HEK293 (cell line): ENCODE measurements at regions not wholly inside any gene's neighbourhood (a gene's known extent, or its start where the extent isn't known, plus 50 kb on each side); places are given as distances from the start of the nearest gene placed in this dataset.

ENCODE experiments used
- CTCF ChIA-PET: fragments of 350-600 bp; formaldehyde crosslinking; extraction: SDS; loops from one replicate; lab custom pipeline; 2021; ENCODE audit warnings: antibody characterized with exemption; lab: Yijun Ruan, JAX
- POLR2A ChIA-PET: fragments of 300-600 bp; formaldehyde crosslinking; extraction: SDS; loops from one replicate; lab custom pipeline; 2020; ENCODE audit warnings: antibody characterized with exemption, inconsistent platforms; lab: Yijun Ruan, JAX
- H3K27ac ChIP-seq: fragments of 200-500 bp; sonication (Bioruptor generic); 2 replicates; pipeline ENCODE4 v1.5.1; 2014; ENCODE audit warnings: low read depth, low read length, control low read depth, inconsistent platforms; ENCODE audit errors: extremely low read depth
- H3K36me3 ChIP-seq, 2 experiments: fragments of 200-500 bp in 1 of 2; sonication (Bioruptor generic) in 1 of 2; 1 replicate in 1 of 2; 2 replicates in 1 of 2; pipeline ENCODE4 v1.5.1; 2014 to 2017; ENCODE audit warnings: inconsistent platforms in 2 of 2, low read length in 2 of 2; ENCODE audit not compliant: control insufficient read depth in 2 of 2, insufficient read depth in 1 of 2
- H3K4me1 ChIP-seq: fragments of 200-500 bp; sonication (Bioruptor generic); 2 replicates; pipeline ENCODE4 v1.5.1; 2014; ENCODE audit warnings: mild to moderate bottlenecking, low read length, inconsistent platforms; ENCODE audit not compliant: control insufficient read depth, insufficient read depth
- H3K4me3 ChIP-seq: 2 replicates; pipeline ENCODE4 v1.5.1; 2011; ENCODE audit warnings: low read depth, mild to moderate bottlenecking, control low read depth, low read length, moderate library complexity
- H3K9me3 ChIP-seq: fragments of 200-500 bp; sonication (Bioruptor generic); 2 replicates; pipeline ENCODE4 v1.5.1; 2014; ENCODE audit warnings: low read depth, low read length, inconsistent platforms; ENCODE audit not compliant: control insufficient read depth, insufficient read depth
- BCL11B ChIP-seq: fragments of 450-650 bp; formaldehyde crosslinking; IDR thresholded peaks from 2 replicates; pipeline ENCODE4 v1.5.1; 2016; ENCODE audit warnings: low read depth, missing biosample characterization, missing genetic modification characterization
- GLI2 ChIP-seq: fragments of 450-650 bp; formaldehyde crosslinking; IDR thresholded peaks from 2 replicates; pipeline ENCODE4; 2017; ENCODE audit warnings: missing biosample characterization, missing genetic modification characterization, low read depth, borderline replicate concordance
- GLIS1 ChIP-seq: fragments of 450-650 bp; formaldehyde crosslinking; IDR thresholded peaks from 2 replicates; pipeline ENCODE4 v1.5.1; 2016; ENCODE audit warnings: missing biosample characterization, missing genetic modification characterization
- MEIS1 ChIP-seq: sonication (generic); formaldehyde crosslinking; IDR thresholded peaks from 2 replicates; pipeline ENCODE4 v1.8.1; 2022; ENCODE audit warnings: missing genetic modification reagents, mild to moderate bottlenecking, borderline replicate concordance
- ZBTB44 ChIP-seq: fragments of 450-650 bp; IDR thresholded peaks from 2 replicates; pipeline ENCODE4 v1.5.1; 2018; ENCODE audit warnings: missing biosample characterization, mild to moderate bottlenecking, missing genetic modification characterization
- ZFHX2 ChIP-seq: fragments of 450-650 bp; formaldehyde crosslinking; conservative IDR thresholded peaks from 2 replicates; pipeline ENCODE4 v1.5.1; 2016; ENCODE audit warnings: missing biosample characterization, missing genetic modification characterization
- ZFP69B ChIP-seq: fragments of 450-650 bp; formaldehyde crosslinking; IDR thresholded peaks from 2 replicates; pipeline ENCODE4 v1.5.1; 2016; ENCODE audit warnings: missing biosample characterization, missing genetic modification characterization
- ZNF10 ChIP-seq: fragments of 450-650 bp; formaldehyde crosslinking; IDR thresholded peaks from 2 replicates; pipeline ENCODE4 v1.5.1; 2017; ENCODE audit warnings: missing biosample characterization, missing genetic modification characterization
- ZNF211 ChIP-seq: fragments of 450-650 bp; formaldehyde crosslinking; IDR thresholded peaks from 2 replicates; pipeline ENCODE4 v1.5.1; 2016; ENCODE audit warnings: low read depth, missing biosample characterization, missing genetic modification characterization
- ZNF292 ChIP-seq: fragments of 450-650 bp; formaldehyde crosslinking; IDR thresholded peaks from 2 replicates; pipeline ENCODE4 v1.5.1; 2016; ENCODE audit warnings: low read depth, missing biosample characterization, missing genetic modification characterization, borderline replicate concordance
- ZNF37A ChIP-seq: fragments of 450-650 bp; IDR thresholded peaks from 2 replicates; pipeline ENCODE4 v1.5.1; 2018; ENCODE audit warnings: missing biosample characterization, missing genetic modification characterization
- ZNF404 ChIP-seq: fragments of 450-650 bp; formaldehyde crosslinking; IDR thresholded peaks from 2 replicates; pipeline ENCODE4 v1.5.1; 2017; ENCODE audit warnings: missing biosample characterization, missing genetic modification characterization
- ZNF514 ChIP-seq: fragments of 450-650 bp; formaldehyde crosslinking; IDR thresholded peaks from 2 replicates; pipeline ENCODE4 v1.5.1; 2016; ENCODE audit warnings: missing biosample characterization, missing genetic modification characterization
- ZNF544 ChIP-seq: fragments of 450-650 bp; formaldehyde crosslinking; IDR thresholded peaks from 2 replicates; pipeline ENCODE4 v1.5.0; 2017; ENCODE audit warnings: missing biosample characterization, missing genetic modification characterization
- ZNF549 ChIP-seq: fragments of 450-650 bp; IDR thresholded peaks from 2 replicates; pipeline ENCODE4 v1.5.1; 2018; ENCODE audit warnings: missing biosample characterization, missing genetic modification characterization, mild to moderate bottlenecking, inconsistent platforms, moderate library complexity
- ZNF624 ChIP-seq: fragments of 450-650 bp; formaldehyde crosslinking; IDR thresholded peaks from 2 replicates; pipeline ENCODE4 v1.5.1; 2017; ENCODE audit warnings: missing biosample characterization, missing genetic modification characterization
- ZNF664 ChIP-seq: fragments of 450-650 bp; formaldehyde crosslinking; IDR thresholded peaks from 2 replicates; pipeline ENCODE4 v1.5.1; 2016; ENCODE audit warnings: missing biosample characterization, missing genetic modification characterization
- ZNF692 ChIP-seq: fragments of 450-650 bp; formaldehyde crosslinking; IDR thresholded peaks from 2 replicates; pipeline ENCODE4 v1.5.1; 2016; ENCODE audit warnings: missing biosample characterization, missing genetic modification characterization
- ZNF76 ChIP-seq: fragments of 450-650 bp; formaldehyde crosslinking; IDR thresholded peaks from 2 replicates; pipeline ENCODE4; 2016; ENCODE audit warnings: low read depth, missing biosample characterization, missing genetic modification characterization, borderline replicate concordance
- ZNF791 ChIP-seq: fragments of 450-650 bp; formaldehyde crosslinking; IDR thresholded peaks from 2 replicates; pipeline ENCODE4 v1.5.1; 2016; ENCODE audit warnings: missing biosample characterization, missing genetic modification characterization
- ZSCAN16 ChIP-seq: fragments of 450-650 bp; formaldehyde crosslinking; IDR thresholded peaks from 2 replicates; pipeline ENCODE4 v1.5.1; 2016; ENCODE audit warnings: missing biosample characterization, missing genetic modification characterization
- TF ChIP-seq, protein P1 (sequence below): fragments of 450-650 bp; formaldehyde crosslinking; IDR thresholded peaks from 2 replicates; pipeline ENCODE4 v1.5.1; 2016; ENCODE audit warnings: missing biosample characterization, missing genetic modification characterization
- TF ChIP-seq, protein P2 (sequence below): fragments of 450-650 bp; formaldehyde crosslinking; IDR thresholded peaks from 2 replicates; pipeline ENCODE4 v1.5.1; 2016; ENCODE audit warnings: missing biosample characterization, missing genetic modification characterization
- TF ChIP-seq, protein P3 (sequence below): fragments of 450-650 bp; formaldehyde crosslinking; IDR thresholded peaks from 2 replicates; pipeline ENCODE4 v1.5.1; 2016; ENCODE audit warnings: missing biosample characterization, missing genetic modification characterization, low read depth

DNA sequence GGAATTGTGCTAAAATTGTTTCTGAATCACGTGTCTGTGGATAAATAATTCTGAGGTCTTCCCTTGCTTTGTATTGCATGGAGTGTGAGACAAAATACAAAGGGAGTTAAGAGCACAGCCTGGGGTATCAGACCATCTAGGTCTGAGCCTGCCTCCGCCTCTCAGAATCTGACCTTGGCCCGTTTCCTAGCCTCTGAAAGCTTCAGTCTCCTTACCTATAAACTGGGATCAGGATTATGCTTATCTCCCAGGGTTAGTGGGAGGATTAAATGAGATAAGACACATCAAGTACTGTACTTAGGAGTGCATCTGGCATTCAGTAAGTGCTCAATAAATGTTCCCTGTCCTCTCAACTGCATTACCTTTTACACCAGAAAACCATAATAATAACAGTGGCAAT is 140.6 kb upstream of the TENM3 start:
- Histone ChIP-seq H3K36me3 (no peaks in the 10 kb centered on the region), H3K27ac (no peak overlapping the region), H3K4me3 (no peak overlapping the region), H3K9me3 (no peaks in the 10 kb centered on the region), H3K4me1 (no peaks in the 10 kb centered on the region)
- ChIA-PET POLR2A (no interaction called here), CTCF (interaction anchor here (0.7 kb wide), 1 partner anchor 211 kb away, joined by 3 read pairs; no protein-coding TSS in a partner anchor)
- TF ChIP-seq ZNF211 (tag by site-specific recombination) = no peak
- TF ChIP-seq ZNF664 (tag by site-specific recombination) = no peak
- TF ChIP-seq ZNF544 = no peak
- TF ChIP-seq MEIS1 (CRISPR knock-in tag) = no peak
- TF ChIP-seq ZNF404 (tag by site-specific recombination) = no peak
- no peak for TF ChIP-seq GLI2 (tag by site-specific recombination)
- TF ChIP-seq ZNF791 (tag by site-specific recombination) = no peak
- TF ChIP-seq, protein P1, sequence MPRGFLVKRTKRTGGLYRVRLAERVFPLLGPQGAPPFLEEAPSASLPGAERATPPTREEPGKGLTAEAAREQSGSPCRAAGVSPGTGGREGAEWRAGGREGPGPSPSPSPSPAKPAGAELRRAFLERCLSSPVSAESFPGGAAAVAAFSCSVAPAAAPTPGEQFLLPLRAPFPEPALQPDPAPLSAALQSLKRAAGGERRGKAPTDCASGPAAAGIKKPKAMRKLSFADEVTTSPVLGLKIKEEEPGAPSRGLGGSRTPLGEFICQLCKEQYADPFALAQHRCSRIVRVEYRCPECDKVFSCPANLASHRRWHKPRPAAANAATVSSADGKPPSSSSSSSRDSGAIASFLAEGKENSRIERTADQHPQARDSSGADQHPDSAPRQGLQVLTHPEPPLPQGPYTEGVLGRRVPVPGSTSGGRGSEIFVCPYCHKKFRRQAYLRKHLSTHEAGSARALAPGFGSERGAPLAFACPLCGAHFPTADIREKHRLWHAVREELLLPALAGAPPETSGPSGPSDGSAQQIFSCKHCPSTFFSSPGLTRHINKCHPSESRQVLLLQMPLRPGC (tag by site-specific recombination) = no peak
- no peak for TF ChIP-seq ZNF292

GRCh38 chr4:182103614-182104319 is 139.4 kb upstream of the TENM3 start:
- Histone ChIP-seq H3K36me3 (no peaks in the 10 kb centered on the region), H3K4me3 (no peak overlapping the region), H3K4me1 (no peaks in the 10 kb centered on the region), H3K9me3 (no peaks in the 10 kb centered on the region), H3K27ac (no peak overlapping the region)
- TF ChIP-seq, protein P2, sequence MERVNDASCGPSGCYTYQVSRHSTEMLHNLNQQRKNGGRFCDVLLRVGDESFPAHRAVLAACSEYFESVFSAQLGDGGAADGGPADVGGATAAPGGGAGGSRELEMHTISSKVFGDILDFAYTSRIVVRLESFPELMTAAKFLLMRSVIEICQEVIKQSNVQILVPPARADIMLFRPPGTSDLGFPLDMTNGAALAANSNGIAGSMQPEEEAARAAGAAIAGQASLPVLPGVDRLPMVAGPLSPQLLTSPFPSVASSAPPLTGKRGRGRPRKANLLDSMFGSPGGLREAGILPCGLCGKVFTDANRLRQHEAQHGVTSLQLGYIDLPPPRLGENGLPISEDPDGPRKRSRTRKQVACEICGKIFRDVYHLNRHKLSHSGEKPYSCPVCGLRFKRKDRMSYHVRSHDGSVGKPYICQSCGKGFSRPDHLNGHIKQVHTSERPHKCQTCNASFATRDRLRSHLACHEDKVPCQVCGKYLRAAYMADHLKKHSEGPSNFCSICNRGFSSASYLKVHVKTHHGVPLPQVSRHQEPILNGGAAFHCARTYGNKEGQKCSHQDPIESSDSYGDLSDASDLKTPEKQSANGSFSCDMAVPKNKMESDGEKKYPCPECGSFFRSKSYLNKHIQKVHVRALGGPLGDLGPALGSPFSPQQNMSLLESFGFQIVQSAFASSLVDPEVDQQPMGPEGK (tag by site-specific recombination) = no peak
- TF ChIP-seq ZNF514 = no peak
- TF ChIP-seq ZNF624 (tag by site-specific recombination) = no peak
- no peak for TF ChIP-seq BCL11B (tag by site-specific recombination)
- no peak for TF ChIP-seq ZNF37A (tag by site-specific recombination)
- no peak for TF ChIP-seq ZNF549 (tag by site-specific recombination)
- no peak for TF ChIP-seq ZSCAN16 (tag by site-specific recombination)
- TF ChIP-seq ZNF76 (tag by site-specific recombination) = no peak
- POLR2A ChIA-PET = no interaction called here
- CTCF ChIA-PET = no interaction called here

- H3K4me1 ChIP-seq = no peaks in the 10 kb centered on the region
- ChIA-PET POLR2A (no interaction called here), CTCF (no interaction called here)
- no peak overlapping the region for H3K27ac ChIP-seq
- H3K9me3 ChIP-seq = no peaks in the 10 kb centered on the region
- no peak overlapping the region for H3K4me3 ChIP-seq
- no peaks in the 10 kb centered on the region for H3K36me3 ChIP-seq
- TF ChIP-seq, protein P3, sequence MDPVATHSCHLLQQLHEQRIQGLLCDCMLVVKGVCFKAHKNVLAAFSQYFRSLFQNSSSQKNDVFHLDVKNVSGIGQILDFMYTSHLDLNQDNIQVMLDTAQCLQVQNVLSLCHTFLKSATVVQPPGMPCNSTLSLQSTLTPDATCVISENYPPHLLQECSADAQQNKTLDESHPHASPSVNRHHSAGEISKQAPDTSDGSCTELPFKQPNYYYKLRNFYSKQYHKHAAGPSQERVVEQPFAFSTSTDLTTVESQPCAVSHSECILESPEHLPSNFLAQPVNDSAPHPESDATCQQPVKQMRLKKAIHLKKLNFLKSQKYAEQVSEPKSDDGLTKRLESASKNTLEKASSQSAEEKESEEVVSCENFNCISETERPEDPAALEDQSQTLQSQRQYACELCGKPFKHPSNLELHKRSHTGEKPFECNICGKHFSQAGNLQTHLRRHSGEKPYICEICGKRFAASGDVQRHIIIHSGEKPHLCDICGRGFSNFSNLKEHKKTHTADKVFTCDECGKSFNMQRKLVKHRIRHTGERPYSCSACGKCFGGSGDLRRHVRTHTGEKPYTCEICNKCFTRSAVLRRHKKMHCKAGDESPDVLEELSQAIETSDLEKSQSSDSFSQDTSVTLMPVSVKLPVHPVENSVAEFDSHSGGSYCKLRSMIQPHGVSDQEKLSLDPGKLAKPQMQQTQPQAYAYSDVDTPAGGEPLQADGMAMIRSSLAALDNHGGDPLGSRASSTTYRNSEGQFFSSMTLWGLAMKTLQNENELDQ (tag by site-specific recombination) = no peak
- TF ChIP-seq ZNF10 (tag by site-specific recombination) (no peak), ZFHX2 (no peak), ZNF692 (no peak), ZBTB44 (tag by site-specific recombination) (no peak), GLIS1 (tag by site-specific recombination) (no peak), ZFP69B (tag by site-specific recombination) (no peak)
These were observed 137.8 kb upstream of the TENM3 start for GRCh38 chr4:182105416-182105815.
